22Rv1 (cell line): ENCODE measurements at regions not wholly inside any gene's neighbourhood (a gene's known extent, or its start where the extent isn't known, plus 50 kb on each side); places are given as distances from the start of the nearest gene placed in this dataset.

ENCODE experiments used
- H3K27ac ChIP-seq: fragments of 450-650 bp; 2 replicates; pipeline ENCODE4 v1.5.1; 2017
- ZFX ChIP-seq: fragments of 450-650 bp; IDR thresholded peaks from 2 replicates; pipeline ENCODE4 v1.6.1; 2017; ENCODE audit warnings: antibody characterized with exemption, borderline replicate concordance
- TF ChIP-seq, protein P1 (sequence below): fragments of 450-650 bp; IDR thresholded peaks from 2 replicates; pipeline ENCODE4 v1.5.1; 2017; ENCODE audit warnings: mild to moderate bottlenecking

DNA sequence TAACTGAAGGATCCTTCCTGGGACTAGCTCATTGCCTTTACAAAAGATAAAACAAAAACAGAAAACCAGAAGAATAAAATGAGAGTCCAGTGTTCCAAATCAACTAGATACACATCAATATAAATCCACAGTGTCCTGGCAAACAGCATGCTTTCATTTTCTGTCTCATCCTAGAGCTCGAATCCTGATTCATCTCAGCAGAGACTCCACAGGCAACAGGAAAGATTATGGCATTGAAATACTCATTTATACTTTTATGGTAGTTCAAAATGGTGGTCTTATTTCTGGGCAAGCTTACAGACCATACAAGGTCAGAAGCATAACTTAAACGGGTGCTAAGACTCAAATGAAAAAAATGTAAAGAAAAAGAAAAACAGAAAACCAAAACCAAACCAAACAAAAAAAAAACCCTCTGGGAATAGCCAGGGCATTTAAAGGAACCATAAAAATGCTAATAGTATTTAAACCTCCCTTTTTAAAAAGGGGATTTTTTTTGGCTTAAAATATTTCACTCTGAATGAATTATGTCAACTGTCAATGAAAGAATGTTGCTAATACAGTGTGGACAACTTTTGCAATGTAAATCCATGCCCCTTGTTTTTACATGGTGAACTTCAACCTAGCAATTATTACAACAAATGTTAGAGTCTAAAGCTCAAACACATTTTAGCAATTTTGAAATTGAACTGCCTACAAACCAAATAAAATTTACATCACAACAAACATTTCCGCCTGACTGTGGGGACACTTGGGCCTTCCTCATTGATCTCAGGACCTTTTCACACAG is 57.9 kb downstream of the GPR101 start:
- no peak overlapping the region for H3K27ac ChIP-seq
- TF ChIP-seq, protein P1, sequence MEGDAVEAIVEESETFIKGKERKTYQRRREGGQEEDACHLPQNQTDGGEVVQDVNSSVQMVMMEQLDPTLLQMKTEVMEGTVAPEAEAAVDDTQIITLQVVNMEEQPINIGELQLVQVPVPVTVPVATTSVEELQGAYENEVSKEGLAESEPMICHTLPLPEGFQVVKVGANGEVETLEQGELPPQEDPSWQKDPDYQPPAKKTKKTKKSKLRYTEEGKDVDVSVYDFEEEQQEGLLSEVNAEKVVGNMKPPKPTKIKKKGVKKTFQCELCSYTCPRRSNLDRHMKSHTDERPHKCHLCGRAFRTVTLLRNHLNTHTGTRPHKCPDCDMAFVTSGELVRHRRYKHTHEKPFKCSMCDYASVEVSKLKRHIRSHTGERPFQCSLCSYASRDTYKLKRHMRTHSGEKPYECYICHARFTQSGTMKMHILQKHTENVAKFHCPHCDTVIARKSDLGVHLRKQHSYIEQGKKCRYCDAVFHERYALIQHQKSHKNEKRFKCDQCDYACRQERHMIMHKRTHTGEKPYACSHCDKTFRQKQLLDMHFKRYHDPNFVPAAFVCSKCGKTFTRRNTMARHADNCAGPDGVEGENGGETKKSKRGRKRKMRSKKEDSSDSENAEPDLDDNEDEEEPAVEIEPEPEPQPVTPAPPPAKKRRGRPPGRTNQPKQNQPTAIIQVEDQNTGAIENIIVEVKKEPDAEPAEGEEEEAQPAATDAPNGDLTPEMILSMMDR: no peak
- TF ChIP-seq ZFX: no peak

DNA sequence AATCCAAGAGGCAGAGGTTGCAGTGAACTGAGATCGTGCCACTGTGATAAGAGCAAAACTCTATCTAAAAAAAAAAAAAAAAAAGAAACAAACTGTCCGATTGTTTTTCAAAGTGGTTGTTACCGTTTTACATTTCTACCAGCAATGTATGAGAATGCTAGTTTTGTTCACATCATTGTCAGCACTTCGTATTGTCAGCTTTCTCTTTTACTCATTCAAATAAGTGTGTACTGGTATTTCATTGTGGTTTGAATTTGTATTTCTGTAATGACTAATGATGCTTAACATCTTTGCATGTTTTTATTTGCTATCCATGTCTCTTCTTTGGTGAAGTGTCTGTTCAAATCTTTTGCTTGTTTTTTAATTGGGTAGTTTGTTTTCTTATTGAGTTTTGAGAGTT is 65.8 kb downstream of the GPR101 start:
- H3K27ac ChIP-seq: no peak overlapping the region
- TF ChIP-seq, protein P1: no peak
- TF ChIP-seq ZFX: no peak

DNA sequence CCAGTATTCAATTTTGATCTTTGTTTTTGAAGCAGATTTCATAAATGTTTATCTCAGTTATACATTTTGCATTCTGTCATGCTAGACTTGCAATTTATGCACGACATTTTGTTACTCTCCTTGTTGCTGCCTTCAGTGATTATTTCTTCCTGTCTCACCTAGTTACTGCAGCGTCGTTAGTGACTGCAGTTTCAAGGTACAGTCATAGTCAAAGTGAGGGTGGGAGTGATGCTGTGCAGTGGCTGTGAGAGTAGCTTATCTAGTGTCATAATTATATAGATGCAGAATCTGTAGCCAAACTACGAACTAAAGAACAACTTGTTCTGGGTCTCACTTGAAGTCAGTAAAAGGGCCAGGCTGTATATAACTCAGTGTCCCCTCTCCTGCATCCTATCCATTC is 69.8 kb downstream of the GPR101 start:
- H3K27ac ChIP-seq: no peak overlapping the region
- TF ChIP-seq ZFX: no peak
- TF ChIP-seq, protein P1: no peak

DNA sequence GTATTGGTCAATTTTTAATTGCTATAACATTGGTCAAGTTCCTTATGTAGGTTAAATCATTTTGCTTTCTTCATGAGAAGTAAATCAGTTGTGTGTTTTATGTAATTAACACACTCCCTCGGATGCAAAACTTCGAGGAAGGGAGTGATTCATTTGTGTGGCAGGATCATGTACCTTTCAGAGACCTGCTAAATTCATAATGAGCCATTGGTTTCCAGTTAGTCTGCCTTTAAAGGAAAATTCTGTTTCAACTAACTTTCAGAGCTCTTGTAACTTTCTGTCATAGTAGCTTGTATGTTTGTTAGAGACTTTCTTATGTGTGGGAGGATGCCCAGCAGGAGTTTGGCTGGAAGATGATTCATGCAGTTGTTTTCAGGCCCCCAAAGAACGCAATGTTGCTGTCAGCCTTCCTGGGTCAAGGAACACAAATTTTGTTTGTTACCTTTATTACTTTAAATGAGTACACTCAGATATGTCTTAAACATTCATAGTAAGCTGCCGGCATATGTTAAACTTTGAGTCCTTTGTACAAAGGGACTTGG is 72.1 kb downstream of the GPR101 start:
- H3K27ac ChIP-seq: no peak overlapping the region
- TF ChIP-seq ZFX: no peak
- TF ChIP-seq, protein P1: no peak

DNA sequence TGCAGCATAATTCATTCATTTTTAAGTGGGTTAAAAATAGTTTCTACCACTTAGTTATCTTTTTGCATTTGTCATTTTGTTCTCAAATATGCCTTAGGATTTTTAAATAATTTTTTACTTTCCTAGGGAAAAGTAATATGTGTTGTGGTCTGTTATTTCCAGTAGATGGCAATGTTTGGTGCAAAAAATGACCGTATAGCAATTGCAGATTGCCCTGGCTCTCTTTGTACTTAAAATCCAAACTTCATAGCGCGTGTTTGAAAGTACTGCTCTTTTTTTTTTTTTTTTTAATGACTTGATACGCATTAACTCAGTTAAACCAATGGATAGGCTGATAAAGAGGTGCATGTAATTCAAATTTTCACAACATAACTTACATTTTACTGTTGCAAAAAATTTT is 74.4 kb upstream of the RBMX start:
- TF ChIP-seq ZFX: no peak
- TF ChIP-seq, protein P1: peak; percentile 26; the same call in 1 of the 2 replicates
- H3K27ac ChIP-seq: no peak overlapping the region

DNA sequence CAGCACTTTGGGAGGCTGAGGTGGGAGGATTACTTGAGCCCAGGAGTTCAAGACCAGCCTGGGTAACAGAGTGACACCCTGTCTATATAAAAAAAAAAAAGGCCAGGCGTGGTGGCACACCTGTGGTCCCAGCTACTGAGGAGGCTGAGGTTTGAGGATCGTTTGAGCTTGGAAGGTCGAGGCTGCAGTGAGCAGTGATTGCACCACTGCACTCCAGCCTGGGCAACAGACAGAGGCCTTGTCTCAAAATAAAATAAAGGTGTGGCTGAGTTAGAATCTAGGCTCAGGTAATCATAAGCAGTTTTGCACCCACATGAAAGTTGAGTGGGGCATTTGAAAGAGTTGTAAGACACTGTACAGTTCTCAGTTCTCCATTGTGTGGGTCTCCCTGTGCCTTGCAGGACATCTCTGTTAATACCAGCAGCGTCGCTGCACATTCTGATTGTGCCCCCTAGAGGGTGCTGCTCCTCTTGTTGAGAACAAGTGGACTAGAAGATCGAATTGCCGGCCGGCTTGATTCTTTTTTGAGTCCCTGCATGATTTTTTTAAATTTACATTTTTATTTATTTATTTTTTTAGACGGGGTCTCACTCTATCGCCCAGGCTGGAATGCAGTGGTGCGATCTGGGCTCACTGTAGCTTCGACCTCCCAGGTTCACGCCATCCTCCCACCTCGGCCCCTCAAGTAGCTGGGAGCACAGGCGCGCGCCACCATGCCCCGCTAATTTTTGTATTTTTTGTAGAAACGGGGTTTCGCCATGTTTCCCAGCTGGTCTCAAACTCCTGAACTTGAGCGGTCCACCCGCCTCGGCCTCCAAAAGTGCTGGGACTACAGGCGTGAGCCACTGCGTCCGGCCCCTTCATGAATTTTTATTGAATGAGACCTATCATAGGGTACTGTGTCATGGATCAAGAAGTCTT is 73.6 kb upstream of the RBMX start:
- H3K27ac ChIP-seq: no peak overlapping the region
- no peak for TF ChIP-seq ZFX
- TF ChIP-seq, protein P1: peak; percentile 64
